HCT116 (cell line): ENCODE measurements at regions not wholly inside any gene's neighbourhood (a gene's known extent, or its start where the extent isn't known, plus 50 kb on each side); places are given as distances from the start of the nearest gene placed in this dataset.

Experiments
- ATAC-seq: fragments of 200-7000 bp; cut with Tn5 transposase; 2 replicates; pipeline ENCODE4 v1.9.1; 2020; ENCODE audit warnings: mild to moderate bottlenecking, moderate library complexity
- BruUV-seq: library from RNA; stranded (reverse); fragments of 400-500 nt; replicated peaks from 2 replicates; lab custom pipeline; 2021; lab: Mats Ljungman, UMichigan
- CTCF ChIA-PET: fragments of 300-600 bp; sonication (Branson Sonifier 250); formaldehyde crosslinking; loops from one replicate; lab custom pipeline; 2021; ENCODE audit warnings: antibody characterized with exemption; lab: Charles Lee
- POLR2A ChIA-PET: fragments of 300-600, 350-600 bp; sonication (Branson Sonifier 250); formaldehyde crosslinking; loops from one replicate; lab custom pipeline; 2021; ENCODE audit warnings: antibody characterized with exemption; lab: Charles Lee
- RAD21 ChIA-PET, 2 experiments: fragments of 300-600 bp; sonication (Branson Sonifier 250); formaldehyde crosslinking; loops; one replicate each; lab custom pipeline; 2023; ENCODE audit warnings: low total read pairs in 2 of 2; ENCODE audit not compliant: uncharacterized antibody in 2 of 2, unreplicated experiment in 2 of 2, low non-redundant PET in 1 of 2; lab: Charles Lee
- DNase-seq: peaks from one replicate; pipeline ENCODE4 v3.0.0-alpha.2; 2010; ENCODE audit warnings: low read depth, low spot score
- H2AFZ ChIP-seq: fragments of 200-600 bp; shearing (Covaris generic), sonication (generic); 2 replicates; pipeline ENCODE4 v1.6.1; 2017; ENCODE audit warnings: low read depth, mixed run types, mixed read lengths, antibody characterized with exemption, low read length; ENCODE audit not compliant: poor library complexity, severe bottlenecking
- H3K27ac ChIP-seq: 2 replicates; pipeline ENCODE4 v1.5.1; 2012; ENCODE audit warnings: low read depth, low read length
- H3K27me3 ChIP-seq: fragments of 200-600 bp; sonication (generic); 2 replicates; pipeline ENCODE4 v1.6.1; 2016; ENCODE audit warnings: mixed run types, low read length, mixed read lengths; ENCODE audit not compliant: insufficient read depth
- H3K36me3 ChIP-seq, 2 experiments: fragments of 200-500 bp in 1 of 2; fragments of 200-600 bp in 1 of 2; sonication (Bioruptor generic) in 1 of 2; sonication (generic) in 1 of 2; 2 replicates each; pipeline versions ENCODE4 v1.5.1 to v1.6.1; 2014 to 2016; ENCODE audit warnings: low read length in 2 of 2, inconsistent platforms in 1 of 2, mixed read lengths in 1 of 2, mixed run types in 1 of 2; ENCODE audit not compliant: insufficient read depth in 2 of 2, control insufficient read depth in 1 of 2
- H3K4me1 ChIP-seq, 2 experiments: fragments of 200-600 bp in 1 of 2; sonication (generic) in 1 of 2; 2 replicates each; pipeline versions ENCODE4 v1.5.1 to v1.6.1; 2012 to 2017; ENCODE audit warnings: low read length in 2 of 2, inconsistent platforms in 1 of 2, mild to moderate bottlenecking in 1 of 2, mixed read lengths in 1 of 2, mixed run types in 1 of 2, moderate library complexity in 1 of 2; ENCODE audit not compliant: insufficient read depth in 2 of 2, control insufficient read depth in 1 of 2
- H3K4me2 ChIP-seq: fragments of 200-600 bp; sonication (generic); 2 replicates; pipeline ENCODE4 v1.6.1; 2017; ENCODE audit warnings: mixed run types, low read length, mixed read lengths
- H3K4me3 ChIP-seq, 2 experiments: fragments of 200-600 bp in 1 of 2; sonication (generic) in 1 of 2; replicated peaks in 1 of 2; 2 replicates each; pipeline ENCODE4 v1.5.1; 2011 to 2016; ENCODE audit warnings: low read length in 2 of 2, control low read depth in 1 of 2, low read depth in 1 of 2, mild to moderate bottlenecking in 1 of 2, mixed read lengths in 1 of 2, mixed run types in 1 of 2
- H3K79me2 ChIP-seq: fragments of 200-600 bp; sonication (generic); 2 replicates; pipeline ENCODE4 v1.6.1; 2017; ENCODE audit warnings: mild to moderate bottlenecking, mixed run types, low read length, moderate library complexity, mixed read lengths; ENCODE audit not compliant: insufficient read depth
- H3K9ac ChIP-seq: fragments of 200-600 bp; sonication (generic); 2 replicates; pipeline ENCODE4 v1.6.1; 2016; ENCODE audit warnings: low read length, mixed read lengths
- H3K9me2 ChIP-seq: fragments of 200-600 bp; sonication (generic), shearing (Covaris generic); 2 replicates; pipeline ENCODE4 v1.6.1; 2017; ENCODE audit warnings: mixed run types, mild to moderate bottlenecking, moderate library complexity; ENCODE audit not compliant: insufficient read depth
- H3K9me3 ChIP-seq, 2 experiments: fragments of 200-500 bp in 1 of 2; fragments of 200-600 bp in 1 of 2; sonication (Bioruptor generic) in 1 of 2; sonication (generic) in 1 of 2; 2 replicates each; pipeline ENCODE4 v1.6.1; 2014 to 2017; ENCODE audit warnings: low read length in 2 of 2, mixed read lengths in 2 of 2, inconsistent platforms in 1 of 2, low read depth in 1 of 2, mild to moderate bottlenecking in 1 of 2, mixed run types in 1 of 2, moderate library complexity in 1 of 2; ENCODE audit not compliant: control insufficient read depth in 1 of 2, insufficient read depth in 1 of 2
- H4K20me1 ChIP-seq: fragments of 200-600 bp; sonication (generic), shearing (Covaris generic); 2 replicates; pipeline ENCODE4 v1.6.1; 2017; ENCODE audit warnings: mixed run types, mild to moderate bottlenecking, moderate library complexity; ENCODE audit not compliant: insufficient read depth
- CBX3 ChIP-seq: IDR thresholded peaks from 2 replicates; pipeline ENCODE4 v1.6.1; 2012; ENCODE audit warnings: low read depth
- CEBPB ChIP-seq: IDR thresholded peaks from 2 replicates; pipeline ENCODE4 v1.6.1; 2012; ENCODE audit warnings: low read depth
- ELF1 ChIP-seq: IDR thresholded peaks from 2 replicates; pipeline ENCODE4 v1.6.1; 2012; ENCODE audit warnings: low read depth, borderline replicate concordance
- EZH2 ChIP-seq: fragments of 200-600 bp; sonication (generic); IDR thresholded peaks from 2 replicates; pipeline ENCODE4 v1.6.1; 2017; ENCODE audit warnings: antibody characterized with exemption, mixed run types
- EZH2phosphoT487 ChIP-seq: fragments of 200-600 bp; IDR thresholded peaks from 2 replicates; pipeline ENCODE4 v1.6.1; 2018; ENCODE audit warnings: antibody characterized with exemption, borderline replicate concordance
- FOSL1 ChIP-seq: IDR thresholded peaks from 2 replicates; pipeline ENCODE4 v1.6.1; 2012; ENCODE audit warnings: low read depth
- POLR2AphosphoS5 ChIP-seq: IDR thresholded peaks from 2 replicates; pipeline ENCODE4 v1.6.1; 2011; ENCODE audit warnings: mild to moderate bottlenecking, low read depth, low read length, moderate library complexity
- SIN3A ChIP-seq: IDR thresholded peaks from 2 replicates; pipeline ENCODE4 v1.6.1; 2012; ENCODE audit warnings: low read depth
- SRF ChIP-seq: IDR thresholded peaks from 2 replicates; pipeline ENCODE4 v1.6.1; 2012; ENCODE audit warnings: low read depth
- ZNF274 ChIP-seq: fragments of 200-500 bp; sonication (Bioruptor generic); IDR thresholded peaks from 2 replicates; pipeline ENCODE4 v1.6.1; 2014; ENCODE audit warnings: mild to moderate bottlenecking, low read depth, low read length, inconsistent platforms
- intact Hi-C: fragments of 100-400 bp; cut with micrococcal nuclease; formaldehyde crosslinking; loops from 2 replicates; pipeline ENCODE4 v1.10.0; 2022
- TF ChIP-seq, protein P1 (sequence below): IDR thresholded peaks from 2 replicates; pipeline ENCODE4 v1.6.1; 2012
- TF ChIP-seq, protein P2 (sequence below): IDR thresholded peaks from 2 replicates; pipeline ENCODE4 v1.6.1; 2012

DNA sequence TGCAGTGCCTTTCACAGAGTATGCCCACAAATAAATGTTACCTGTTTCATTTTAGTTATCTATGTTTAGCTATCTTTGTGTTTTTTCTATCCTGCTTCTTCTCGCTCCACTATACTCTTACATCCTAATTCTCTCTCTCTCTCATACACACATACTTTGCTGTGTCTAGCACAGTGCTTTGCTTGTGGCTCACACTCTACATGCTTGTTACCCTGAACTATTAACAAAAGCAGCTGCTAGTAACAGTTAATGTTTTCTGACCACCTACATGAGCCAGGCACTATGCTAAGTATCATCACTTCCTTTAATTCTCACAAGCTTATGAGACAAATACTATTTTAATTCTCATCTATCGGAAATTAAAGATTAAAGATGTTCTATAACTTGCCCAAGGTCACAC, 390.5 kb upstream of the HNRNPA3 start:
- ATAC-seq (no peak), DNase-seq (no peak)
- ChIA-PET POLR2A (no interaction called here), RAD21 (no interaction called here), CTCF (interaction anchor here (1.0 to 1.8 kb wide), 4 partner anchors 8 to 695 kb away, joined by 3 to 7 read pairs (median 3); no protein-coding TSS in a partner anchor)
- Histone ChIP-seq H3K9me2 (no peaks in the 10 kb centered on the region), H3K36me3 (no peaks in the 10 kb centered on the region), H3K27me3 (peaks cover 51% of the 10 kb centered on the region), H3K4me2 (no peak overlapping the region), H4K20me1 (no peaks in the 10 kb centered on the region), H3K4me1 (no peaks in the 10 kb centered on the region), H2AFZ (no peak overlapping the region), H3K9me3 (no peaks in the 10 kb centered on the region), H3K27ac (no peak overlapping the region), H3K79me2 (no peaks in the 10 kb centered on the region), H3K9ac (no peak overlapping the region), H3K4me3 (no peak overlapping the region)
- TF ChIP-seq, protein P1, sequence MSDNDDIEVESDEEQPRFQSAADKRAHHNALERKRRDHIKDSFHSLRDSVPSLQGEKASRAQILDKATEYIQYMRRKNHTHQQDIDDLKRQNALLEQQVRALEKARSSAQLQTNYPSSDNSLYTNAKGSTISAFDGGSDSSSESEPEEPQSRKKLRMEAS, result no peak
- TF ChIP-seq ELF1 (no peak), EZH2phosphoT487 (no peak), SRF (no peak), ZNF274 (no peak)
- intact Hi-C loops, result no loop called here
- no TSS peak for BruUV-seq

DNA sequence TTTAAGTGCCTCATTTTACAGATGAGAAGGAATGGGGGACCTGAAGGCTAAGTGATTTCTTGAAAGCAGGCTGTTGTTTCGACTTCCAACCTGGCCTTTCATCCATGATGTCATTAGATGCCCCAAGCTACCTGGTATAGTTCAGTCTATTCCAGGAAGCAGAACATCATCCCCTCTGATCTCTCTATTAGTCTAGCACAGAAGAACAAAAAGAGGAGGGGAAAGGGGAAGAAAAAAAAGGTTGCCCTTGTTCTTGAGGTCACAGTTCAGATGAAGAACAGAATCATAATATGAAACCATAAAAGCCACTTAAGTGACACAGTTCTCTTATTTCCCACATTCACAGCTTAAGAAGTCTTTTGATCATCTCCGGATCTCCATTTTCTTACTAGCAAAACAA, 386.2 kb upstream of the HNRNPA3 start:
- H3K4me1 ChIP-seq, result no peaks in the 10 kb centered on the region
- BruUV-seq, result no TSS peak
- ATAC-seq (no peak), DNase-seq (no peak)
- CTCF ChIA-PET, result interaction anchor here (1.8 kb wide), 1 partner anchor 172 kb away, joined by 5 read pairs; no protein-coding TSS in a partner anchor
- H3K4me3 ChIP-seq, result no peak overlapping the region
- H3K27ac ChIP-seq, result no peak overlapping the region
- RAD21 ChIA-PET, result no interaction called here
- H2AFZ ChIP-seq, result no peak overlapping the region
- TF ChIP-seq EZH2 (no peak), POLR2AphosphoS5 (no peak), CEBPB (no peak), CBX3 (no peak), SRF (no peak), SIN3A (no peak), FOSL1 (no peak)
- TF ChIP-seq, protein P1, result no peak
- TF ChIP-seq, protein P2, sequence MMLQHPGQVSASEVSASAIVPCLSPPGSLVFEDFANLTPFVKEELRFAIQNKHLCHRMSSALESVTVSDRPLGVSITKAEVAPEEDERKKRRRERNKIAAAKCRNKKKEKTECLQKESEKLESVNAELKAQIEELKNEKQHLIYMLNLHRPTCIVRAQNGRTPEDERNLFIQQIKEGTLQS, result no peak
- intact Hi-C loops, result no loop called here
- H3K9me2 ChIP-seq, result no peaks in the 10 kb centered on the region
- no peaks in the 10 kb centered on the region for H3K36me3 ChIP-seq
- H3K9me3 ChIP-seq, result no peaks in the 10 kb centered on the region
- POLR2A ChIA-PET, result no interaction called here
- no peak overlapping the region for H3K4me2 ChIP-seq
- no peaks in the 10 kb centered on the region for H4K20me1 ChIP-seq
- no peak overlapping the region for H3K9ac ChIP-seq
- H3K79me2 ChIP-seq, result no peaks in the 10 kb centered on the region
- H3K27me3 ChIP-seq, result peaks cover 64% of the 10 kb centered on the region
